ENCODE measurements at regions not wholly inside any gene's neighbourhood (a gene's known extent, or its start where the extent isn't known, plus 50 kb on each side); places are given as distances from the start of the nearest gene placed in this dataset.

DNA sequence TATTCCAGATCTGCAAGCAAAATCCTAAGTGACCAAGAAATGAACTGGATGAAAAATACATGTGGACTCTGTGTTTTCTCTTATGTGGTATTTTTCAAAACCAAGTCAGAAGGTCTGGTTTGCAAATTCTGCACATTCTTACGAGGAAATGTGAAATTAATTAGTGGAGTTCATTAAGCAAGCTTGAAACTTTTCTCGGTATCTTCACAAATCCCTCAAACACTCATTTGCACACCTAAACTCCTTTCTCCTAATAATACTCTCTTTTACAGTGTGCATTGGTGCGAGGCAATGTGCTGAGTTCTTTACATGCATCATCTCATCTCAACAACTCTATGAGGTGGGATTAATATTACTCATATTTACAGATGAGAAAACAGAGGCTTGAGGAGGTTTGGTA, 82.1 kb downstream of the MTERF1 start:
- TF ChIP-seq POLR2A (IDR thresholded peaks at IDR 0.05) (no peak), POLR2AphosphoS5 (IDR thresholded peaks at IDR 0.05) (no peak)
- TF ChIP-seq, protein P1, sequence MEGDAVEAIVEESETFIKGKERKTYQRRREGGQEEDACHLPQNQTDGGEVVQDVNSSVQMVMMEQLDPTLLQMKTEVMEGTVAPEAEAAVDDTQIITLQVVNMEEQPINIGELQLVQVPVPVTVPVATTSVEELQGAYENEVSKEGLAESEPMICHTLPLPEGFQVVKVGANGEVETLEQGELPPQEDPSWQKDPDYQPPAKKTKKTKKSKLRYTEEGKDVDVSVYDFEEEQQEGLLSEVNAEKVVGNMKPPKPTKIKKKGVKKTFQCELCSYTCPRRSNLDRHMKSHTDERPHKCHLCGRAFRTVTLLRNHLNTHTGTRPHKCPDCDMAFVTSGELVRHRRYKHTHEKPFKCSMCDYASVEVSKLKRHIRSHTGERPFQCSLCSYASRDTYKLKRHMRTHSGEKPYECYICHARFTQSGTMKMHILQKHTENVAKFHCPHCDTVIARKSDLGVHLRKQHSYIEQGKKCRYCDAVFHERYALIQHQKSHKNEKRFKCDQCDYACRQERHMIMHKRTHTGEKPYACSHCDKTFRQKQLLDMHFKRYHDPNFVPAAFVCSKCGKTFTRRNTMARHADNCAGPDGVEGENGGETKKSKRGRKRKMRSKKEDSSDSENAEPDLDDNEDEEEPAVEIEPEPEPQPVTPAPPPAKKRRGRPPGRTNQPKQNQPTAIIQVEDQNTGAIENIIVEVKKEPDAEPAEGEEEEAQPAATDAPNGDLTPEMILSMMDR (IDR thresholded peaks at IDR 0.05), result no peak

Data from stomach (tissue), 4 donors.